NCI-H69 (cell line): ENCODE measurements at regions not wholly inside any gene's neighbourhood (a gene's known extent, or its start where the extent isn't known, plus 50 kb on each side); places are given as distances from the start of the nearest gene placed in this dataset.
A peak's percentile ranks its signal among the peaks of the same experiment; 100 is the strongest.

Experiments
- DNase-seq: peaks from one replicate; lab custom pipeline; 2025; lab: John Stamatoyannopoulos, UW

GRCh38 chr2:8399731-8400130 is 282.1 kb upstream of the ID2 start:
- DNase-seq, result no peak

- DNase-seq, result no peak
Observed at GRCh38 chr2:8400196-8400595, 281.7 kb upstream of the ID2 start.

GRCh38 chr2:8402222-8402621 is 279.6 kb upstream of the ID2 start:
- peak; percentile 98 for DNase-seq

GRCh38 chr2:8403876-8404275 is 278.0 kb upstream of the ID2 start:
- DNase-seq, result no peak

GRCh38 chr2:8405334-8405733 is 276.5 kb upstream of the ID2 start:
- DNase-seq, result no peak

GRCh38 chr2:8406271-8406670 is 275.6 kb upstream of the ID2 start:
- DNase-seq, result no peak

GRCh38 chr2:8407332-8407731 is 274.5 kb upstream of the ID2 start:
- no peak for DNase-seq

GRCh38 chr2:8408560-8409460 is 273.0 kb upstream of the ID2 start:
- DNase-seq, result no peak

GRCh38 chr2:8409461-8410260 is 272.2 kb upstream of the ID2 start:
- DNase-seq, result no peak

GRCh38 chr2:8412082-8412481 is 269.8 kb upstream of the ID2 start:
- DNase-seq, result peak; percentile 40

GRCh38 chr2:8412586-8412985 is 269.3 kb upstream of the ID2 start:
- no peak for DNase-seq

GRCh38 chr2:8413589-8414135 is 268.2 kb upstream of the ID2 start:
- no peak for DNase-seq

GRCh38 chr2:8414946-8415879 is 266.6 kb upstream of the ID2 start:
- DNase-seq, result no peak

GRCh38 chr2:8416001-8416571 is 265.8 kb upstream of the ID2 start:
- DNase-seq, result no peak

GRCh38 chr2:8416849-8417832 is 264.7 kb upstream of the ID2 start:
- no peak for DNase-seq

- DNase-seq, result no peak
Observed at GRCh38 chr2:8418721-8419120, 263.1 kb upstream of the ID2 start.

GRCh38 chr2:8421658-8422449 is 260.0 kb upstream of the ID2 start:
- no peak for DNase-seq

GRCh38 chr2:8422450-8422800 is 259.4 kb upstream of the ID2 start:
- DNase-seq, result no peak
